Colon (tissue), 2 donors: ENCODE measurements at regions not wholly inside any gene's neighbourhood (a gene's known extent, or its start where the extent isn't known, plus 50 kb on each side); places are given as distances from the start of the nearest gene placed in this dataset.
"Not testable (repeated sequence)": the region's sequence is repeated elsewhere in the genome, so short reads cannot be mapped to it uniquely, and the experiment has no call there.

ENCODE experiments used
- FAIRE-seq: peaks from 2 replicates; lab custom pipeline; 2012; peaks lifted over from hg19 to GRCh38; lab: Jason Lieb, UNC
- donor health status: control.
- donor health status: control.

DNA sequence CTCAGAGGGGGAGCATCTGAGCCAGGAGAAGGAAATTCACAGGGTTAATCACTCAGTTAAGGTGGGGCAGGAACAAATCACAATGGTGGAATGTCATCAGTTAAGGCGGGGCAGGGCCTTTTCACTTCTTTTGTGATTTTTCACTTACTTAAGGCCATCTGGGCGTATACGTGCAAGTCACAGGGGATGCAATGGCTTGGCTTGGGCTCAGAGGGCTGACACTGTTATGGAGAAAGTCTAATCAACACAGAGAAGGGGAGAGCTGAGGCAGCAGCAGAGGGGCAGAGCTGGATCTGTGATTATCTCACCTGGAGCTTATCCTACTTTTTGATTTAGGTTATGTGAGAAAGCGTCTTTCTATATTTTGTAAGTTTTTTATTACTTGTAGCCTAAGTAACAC is 350.1 kb downstream of the NSUN3 start:
- not testable (repeated sequence) for FAIRE-seq

- no peak for FAIRE-seq
Measured at GRCh38 chr3:94413336-94414108, 350.7 kb downstream of the NSUN3 start.

GRCh38 chr3:94414418-94414817 is 351.6 kb downstream of the NSUN3 start:
- FAIRE-seq, result no peak

DNA sequence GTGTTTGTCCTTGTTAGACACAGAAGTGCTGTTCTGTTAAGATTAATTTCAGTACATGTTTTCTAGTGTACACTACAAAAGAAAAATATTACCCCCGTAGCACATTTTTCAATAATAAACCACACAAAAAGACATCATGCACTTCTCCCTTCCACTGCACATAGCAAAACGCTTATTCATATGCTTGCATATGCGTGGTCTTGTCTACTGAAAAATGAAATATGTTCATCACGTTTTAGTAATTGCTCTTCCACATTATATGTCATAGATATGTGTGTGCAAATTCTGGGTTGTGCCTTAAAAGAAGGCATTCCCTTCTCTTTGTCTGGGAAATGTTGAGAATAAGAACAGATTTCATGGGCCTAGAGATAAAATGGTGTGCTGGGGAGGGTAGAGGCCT is 353.9 kb downstream of the NSUN3 start:
- no peak for FAIRE-seq

GRCh38 chr3:94417963-94418455 is 355.1 kb downstream of the NSUN3 start:
- no peak for FAIRE-seq

- FAIRE-seq, result no peak
Measured at GRCh38 chr3:94420931-94421330, 358.1 kb downstream of the NSUN3 start.

DNA sequence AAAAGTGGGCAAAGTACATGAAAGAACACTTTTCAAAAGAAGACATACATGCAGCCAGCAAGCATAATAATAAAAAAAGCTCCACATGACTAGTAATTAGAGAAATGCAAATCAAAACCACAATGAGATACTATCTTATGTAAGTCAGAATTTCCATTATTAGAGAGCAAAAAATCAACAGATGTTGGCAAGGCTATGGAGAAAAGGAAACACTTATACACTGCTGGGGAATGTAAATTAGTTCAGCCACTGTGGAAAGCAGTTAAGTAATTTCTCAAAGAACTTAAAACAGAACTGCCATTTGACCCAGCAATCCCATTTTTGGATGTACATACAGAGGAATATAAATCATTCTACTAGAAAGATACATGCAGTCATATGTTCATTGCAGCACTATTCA is 360.7 kb downstream of the NSUN3 start:
- no peak for FAIRE-seq

DNA sequence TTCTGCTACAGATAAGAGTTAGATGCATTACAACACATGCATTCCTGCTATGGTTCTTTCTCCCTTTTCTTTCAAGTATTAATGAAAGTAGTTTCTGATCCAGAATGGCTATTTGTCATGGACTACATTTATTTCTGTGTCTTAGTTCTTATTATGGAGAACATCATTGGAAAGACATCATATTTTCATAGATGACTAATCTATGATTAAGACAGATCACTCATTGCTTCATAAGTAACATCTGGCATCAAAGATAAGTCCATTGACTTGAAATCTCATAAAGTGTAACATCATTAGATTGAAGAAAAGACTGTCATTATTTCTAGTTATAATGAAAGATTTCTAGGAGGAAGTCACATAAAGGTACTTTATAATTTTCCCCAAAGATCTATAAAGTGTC is 366.7 kb downstream of the NSUN3 start:
- no peak for FAIRE-seq

DNA sequence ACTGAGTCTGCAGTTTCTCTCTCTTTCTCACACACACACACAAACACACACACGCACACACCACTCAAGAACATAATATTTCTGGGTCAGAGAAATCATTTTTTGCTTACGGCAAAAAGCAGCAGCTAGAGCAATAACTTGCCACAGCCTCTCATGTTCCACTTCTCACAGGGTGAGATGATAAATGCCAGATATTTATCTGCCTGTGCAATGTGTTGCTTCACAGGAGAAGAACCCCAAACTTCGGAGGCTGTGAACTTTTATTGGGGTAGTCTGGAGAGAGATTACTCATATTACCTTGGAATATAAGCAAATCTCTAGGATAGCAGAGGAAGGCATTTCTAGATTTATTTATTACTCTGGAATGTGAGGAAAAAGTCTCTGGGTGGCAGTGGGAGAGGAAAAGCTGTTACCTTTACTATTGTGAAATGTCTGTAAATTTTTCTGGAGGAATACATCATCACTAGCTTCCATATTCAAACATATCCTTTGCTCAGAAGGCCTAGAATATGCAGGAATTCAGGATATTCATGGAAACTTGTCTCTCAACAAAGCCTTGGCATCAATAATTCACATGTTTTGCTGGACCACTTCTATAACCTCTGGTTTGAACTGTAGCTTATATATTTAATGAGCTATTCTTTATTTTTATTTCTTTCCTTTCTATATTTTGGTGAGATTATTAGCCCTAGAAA is 369.2 kb downstream of the NSUN3 start:
- no peak for FAIRE-seq

DNA sequence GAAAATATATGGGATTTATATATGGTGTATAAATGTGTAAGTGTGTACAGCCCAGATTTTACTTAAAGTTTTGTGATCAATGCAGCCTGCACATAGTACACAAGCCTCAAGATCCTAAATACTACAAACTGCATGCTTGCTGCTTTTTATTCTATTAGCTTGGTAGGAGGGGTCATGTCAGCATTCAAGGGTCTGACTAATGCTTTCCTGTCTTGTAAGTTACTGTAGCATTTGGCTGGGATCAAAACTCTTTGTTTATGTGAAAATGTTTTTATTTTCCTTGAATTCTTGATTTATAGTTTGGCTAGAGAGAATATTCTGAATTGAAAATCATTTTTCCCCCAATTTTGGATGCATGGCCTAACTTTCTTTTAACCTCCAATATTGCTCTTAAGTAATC is 370.9 kb downstream of the NSUN3 start:
- FAIRE-seq, result no peak

DNA sequence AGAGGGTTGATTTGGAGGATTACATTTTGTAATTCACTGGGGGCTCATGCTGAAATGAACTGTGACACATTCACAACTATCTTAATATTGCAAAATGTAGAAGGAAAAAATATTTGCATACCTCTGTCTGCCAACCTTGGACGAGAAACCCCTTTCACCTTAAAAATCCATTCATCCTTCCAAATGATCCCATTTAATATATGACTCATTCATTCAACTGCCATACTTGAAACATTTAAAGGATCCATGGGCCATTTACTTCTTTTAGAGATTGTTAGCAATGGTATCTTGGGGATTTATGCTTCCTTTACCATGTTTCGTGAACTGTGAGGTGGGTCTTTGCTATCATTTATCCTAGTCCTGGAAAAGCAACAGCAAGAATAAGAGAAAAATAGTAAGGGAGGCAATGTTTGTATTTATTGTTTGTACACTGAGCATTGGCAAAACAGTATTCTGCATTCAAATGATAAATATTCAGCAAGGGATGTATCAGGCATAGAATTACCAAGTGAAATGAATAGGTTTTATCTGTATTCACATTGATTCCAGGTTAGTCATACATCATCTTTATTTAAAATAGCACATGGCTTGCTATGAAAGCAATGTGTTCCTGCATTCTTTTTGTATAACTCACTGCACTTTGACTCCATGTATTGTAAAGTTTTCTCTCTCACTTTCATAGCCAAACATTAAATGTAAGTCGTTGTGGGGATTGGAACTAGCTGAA is 378.1 kb downstream of the NSUN3 start:
- FAIRE-seq, result no peak

DNA sequence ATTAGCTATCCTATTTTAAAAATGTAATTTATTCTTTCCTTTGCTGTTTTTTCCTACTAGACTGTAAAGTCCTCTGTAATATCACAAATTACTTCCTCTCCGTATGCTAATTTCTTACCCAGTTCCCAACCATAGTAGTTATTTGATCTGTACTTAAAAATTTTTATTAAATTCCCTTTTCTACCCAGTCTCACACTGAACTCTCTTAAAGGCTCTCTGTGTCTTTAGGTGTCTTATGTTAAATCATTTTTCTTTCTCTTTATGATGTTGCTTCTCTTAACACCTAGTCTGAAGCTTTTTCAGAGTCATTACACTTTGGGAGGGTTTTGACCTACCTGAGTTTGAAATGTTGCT is 378.6 kb downstream of the NSUN3 start:
- FAIRE-seq, result no peak

- FAIRE-seq, result no peak
Measured at GRCh38 chr3:94453864-94454263, 391.0 kb downstream of the NSUN3 start.

GRCh38 chr3:94459167-94459566 is 396.3 kb downstream of the NSUN3 start:
- no peak for FAIRE-seq

- FAIRE-seq, result no peak
Measured at GRCh38 chr3:94460931-94461330, 398.1 kb downstream of the NSUN3 start.

DNA sequence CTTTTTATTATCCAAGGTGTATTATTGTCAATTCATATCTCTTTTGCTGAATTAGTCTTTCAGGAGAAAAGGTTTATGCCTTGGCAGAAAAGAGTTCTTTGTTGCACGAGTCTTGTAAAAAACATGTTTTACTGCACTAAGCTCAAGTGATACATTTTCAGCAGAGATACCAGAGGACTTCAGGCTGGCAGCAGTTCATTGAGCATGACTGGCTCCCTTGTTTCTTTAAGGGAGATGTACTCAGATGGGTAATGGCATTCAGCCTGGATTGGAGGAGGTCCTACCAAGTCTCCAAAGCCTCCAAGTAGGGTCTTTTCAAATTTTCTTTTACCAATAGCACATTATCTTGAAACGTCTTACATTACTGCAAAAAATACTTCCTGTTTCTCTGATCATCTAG is 400.1 kb downstream of the NSUN3 start:
- FAIRE-seq, result no peak

DNA sequence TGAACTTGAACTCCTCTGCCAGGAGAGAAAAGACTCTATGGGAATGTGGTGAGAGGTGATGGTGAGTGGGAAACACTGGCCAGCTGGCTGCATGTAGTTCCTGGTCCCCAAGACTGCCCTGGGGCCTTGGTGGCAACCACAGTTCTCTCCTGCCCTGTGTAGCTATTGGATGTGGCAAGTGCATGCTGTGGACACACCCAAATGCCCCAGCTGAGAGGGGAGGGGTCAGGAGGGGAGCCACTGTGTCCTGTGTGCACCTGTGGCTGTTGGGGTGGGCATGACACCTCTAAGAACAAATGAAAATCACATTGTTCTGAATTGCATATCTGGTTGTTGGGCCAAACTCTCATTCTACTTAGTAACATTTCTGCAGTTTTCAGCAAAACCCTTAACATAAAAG is 409.6 kb downstream of the NSUN3 start:
- FAIRE-seq, result no peak

DNA sequence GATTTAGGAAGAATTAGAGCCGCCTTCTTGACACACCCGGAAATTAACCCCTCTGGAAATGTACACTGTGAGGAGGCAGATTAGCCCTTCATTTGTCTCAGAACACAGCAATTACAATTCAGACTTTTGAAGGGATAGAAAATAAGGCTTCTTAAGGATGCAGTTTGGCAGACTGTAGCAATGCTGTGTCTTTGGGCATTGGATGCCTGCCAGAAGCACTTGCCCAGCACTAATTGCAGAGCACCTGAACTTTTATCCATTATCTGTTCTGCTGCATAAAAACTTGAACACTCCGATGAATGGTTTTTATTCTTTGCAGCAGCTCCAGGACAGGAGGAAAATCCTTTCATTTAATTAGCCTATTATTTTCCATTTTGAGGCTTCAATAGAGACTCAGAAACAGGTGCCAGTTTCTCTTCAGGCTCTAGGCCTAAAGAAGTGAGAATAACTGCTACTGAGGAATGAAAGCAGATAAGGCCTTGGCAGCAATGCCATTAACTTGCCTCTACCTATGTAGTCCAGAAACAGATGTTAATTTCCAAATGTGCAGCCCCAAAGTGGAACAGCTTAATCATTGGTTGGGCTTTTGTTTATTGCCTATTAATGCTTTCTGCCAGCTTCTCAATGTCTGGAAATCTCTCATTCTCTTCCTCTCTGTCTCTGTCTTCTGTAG is 418.5 kb downstream of the NSUN3 start:
- FAIRE-seq, result no peak

- FAIRE-seq, result no peak
Measured at GRCh38 chr3:94482686-94483085, 419.8 kb downstream of the NSUN3 start.

- FAIRE-seq, result no peak
Measured at GRCh38 chr3:94483403-94483802, 420.5 kb downstream of the NSUN3 start.

DNA sequence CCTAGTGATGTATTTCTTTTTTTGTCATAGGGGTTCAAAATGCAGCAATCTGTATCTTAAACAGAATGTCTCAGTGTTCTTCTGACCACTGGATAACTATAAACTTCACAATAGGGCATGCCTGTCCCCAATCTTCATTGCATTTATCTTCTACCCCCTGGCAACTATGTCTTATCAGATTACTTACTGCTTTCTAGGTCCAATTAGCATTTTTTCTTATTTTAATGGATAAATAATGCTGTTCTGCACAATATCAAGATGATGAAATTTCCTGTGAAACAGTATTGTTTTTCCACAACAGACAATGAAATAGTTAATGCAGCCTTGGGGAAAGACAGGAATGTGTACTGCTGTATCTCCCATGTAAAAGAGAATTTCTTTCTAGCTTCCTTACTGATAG is 432.1 kb downstream of the NSUN3 start:
- FAIRE-seq, result no peak

GRCh38 chr3:94500146-94500545 is 437.3 kb downstream of the NSUN3 start:
- FAIRE-seq, result no peak

DNA sequence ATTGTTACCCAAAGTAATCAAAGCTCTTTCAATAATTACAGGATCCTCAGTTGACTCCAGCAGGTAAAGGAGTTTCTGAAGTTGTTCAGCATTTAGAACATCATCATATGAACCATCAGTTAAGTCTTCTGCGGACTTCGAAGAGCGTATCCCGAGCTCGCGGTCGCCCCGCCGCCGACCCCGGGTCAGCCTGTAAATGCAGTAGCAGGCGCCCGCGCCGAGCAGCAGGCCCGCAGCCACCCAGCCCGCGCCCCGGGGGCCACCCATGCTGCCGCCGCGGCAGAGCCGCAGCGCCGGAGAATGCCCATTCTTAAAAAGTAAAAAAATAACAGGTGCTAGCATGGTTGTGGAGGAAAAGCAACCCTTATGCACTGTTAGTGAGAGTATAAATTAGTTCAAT is 444.5 kb downstream of the NSUN3 start:
- not testable (repeated sequence) for FAIRE-seq
